Coronary artery (tissue), 2 donors: ENCODE measurements at regions not wholly inside any gene's neighbourhood (a gene's known extent, or its start where the extent isn't known, plus 50 kb on each side); places are given as distances from the start of the nearest gene placed in this dataset.
"Not testable (repeated sequence)": the region's sequence is repeated elsewhere in the genome, so short reads cannot be mapped to it uniquely, and the experiment has no call there.

Experiments
- DNase-seq: peaks from one replicate; pipeline ENCODE4 v3.0.0-alpha.2; 2017; ENCODE audit warnings: low spot score
- H3K27ac ChIP-seq, 2 donors: fragments of 200-600 bp; sonication (generic); one replicate each; pipeline ENCODE4 v1.5.1; 2016 to 2019
- H3K4me3 ChIP-seq: fragments of 200-600 bp; sonication (generic); 2 replicates; pipeline ENCODE4 v1.5.1; 2016; ENCODE audit warnings: mild to moderate bottlenecking, moderate library complexity
- TF ChIP-seq, protein P1 (sequence below): fragments of 200-600 bp; sonication (generic); IDR thresholded peaks from one replicate; pipeline ENCODE4 v1.5.1; 2019; ENCODE audit warnings: antibody characterized with exemption

DNA sequence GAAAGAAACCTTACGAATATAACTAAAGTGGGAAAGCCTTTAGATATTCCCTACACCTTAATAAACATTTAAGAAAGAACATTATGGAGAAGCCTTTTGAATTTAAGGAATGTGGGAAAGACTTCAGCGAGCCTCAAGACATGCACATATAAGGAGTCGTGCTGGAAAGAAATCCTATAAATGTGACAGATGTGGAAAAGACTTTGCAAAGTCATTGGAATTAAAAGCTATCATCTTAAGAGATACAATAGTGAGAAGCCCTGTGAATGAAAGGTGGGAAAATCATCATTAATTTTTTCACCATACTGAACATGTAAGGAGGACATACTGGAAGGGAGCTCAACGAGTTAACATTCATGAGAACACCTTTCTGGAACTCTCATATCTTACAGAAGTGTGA, 650.5 kb upstream of the DEFB115 start:
- no peak overlapping the region for H3K27ac ChIP-seq
- TF ChIP-seq, protein P1, sequence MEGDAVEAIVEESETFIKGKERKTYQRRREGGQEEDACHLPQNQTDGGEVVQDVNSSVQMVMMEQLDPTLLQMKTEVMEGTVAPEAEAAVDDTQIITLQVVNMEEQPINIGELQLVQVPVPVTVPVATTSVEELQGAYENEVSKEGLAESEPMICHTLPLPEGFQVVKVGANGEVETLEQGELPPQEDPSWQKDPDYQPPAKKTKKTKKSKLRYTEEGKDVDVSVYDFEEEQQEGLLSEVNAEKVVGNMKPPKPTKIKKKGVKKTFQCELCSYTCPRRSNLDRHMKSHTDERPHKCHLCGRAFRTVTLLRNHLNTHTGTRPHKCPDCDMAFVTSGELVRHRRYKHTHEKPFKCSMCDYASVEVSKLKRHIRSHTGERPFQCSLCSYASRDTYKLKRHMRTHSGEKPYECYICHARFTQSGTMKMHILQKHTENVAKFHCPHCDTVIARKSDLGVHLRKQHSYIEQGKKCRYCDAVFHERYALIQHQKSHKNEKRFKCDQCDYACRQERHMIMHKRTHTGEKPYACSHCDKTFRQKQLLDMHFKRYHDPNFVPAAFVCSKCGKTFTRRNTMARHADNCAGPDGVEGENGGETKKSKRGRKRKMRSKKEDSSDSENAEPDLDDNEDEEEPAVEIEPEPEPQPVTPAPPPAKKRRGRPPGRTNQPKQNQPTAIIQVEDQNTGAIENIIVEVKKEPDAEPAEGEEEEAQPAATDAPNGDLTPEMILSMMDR = no peak
- DNase-seq = no peak
- no peak overlapping the region for H3K4me3 ChIP-seq

DNA sequence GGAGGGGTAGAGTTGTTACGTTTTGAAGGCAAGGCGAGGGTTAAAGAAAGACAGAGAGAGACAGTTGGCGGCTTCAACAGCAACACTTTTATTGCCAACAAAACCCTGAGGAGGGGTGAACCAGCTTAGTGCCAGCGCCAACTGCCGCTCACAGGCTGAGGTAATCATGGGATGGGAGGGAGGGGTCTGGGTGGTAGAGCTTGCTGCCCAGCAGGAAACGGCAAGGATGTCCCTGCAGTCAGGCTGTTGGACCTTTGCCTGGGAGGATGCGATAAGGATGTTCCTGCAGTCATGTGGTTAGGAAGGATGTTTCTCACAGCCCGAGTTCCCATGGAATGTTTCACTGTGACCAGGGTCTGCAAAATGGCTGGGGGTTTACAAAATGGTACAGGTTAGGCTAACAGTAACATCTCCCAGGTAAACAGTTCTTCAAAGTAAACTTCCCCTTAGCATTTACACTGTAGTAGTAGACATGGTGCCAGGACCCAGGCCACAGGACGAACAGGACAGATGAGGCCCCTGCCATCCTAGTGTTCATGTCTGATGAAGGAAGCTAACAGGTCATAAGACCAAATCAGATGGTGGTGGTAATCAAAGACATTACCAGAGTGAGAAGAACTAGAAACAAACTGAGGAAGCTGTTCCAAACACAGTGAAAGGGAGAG, 647.3 kb upstream of the DEFB115 start:
- Histone ChIP-seq H3K27ac (no peak overlapping the region), H3K4me3 (no peak overlapping the region)
- TF ChIP-seq, protein P1 = no peak
- DNase-seq = no peak

DNA sequence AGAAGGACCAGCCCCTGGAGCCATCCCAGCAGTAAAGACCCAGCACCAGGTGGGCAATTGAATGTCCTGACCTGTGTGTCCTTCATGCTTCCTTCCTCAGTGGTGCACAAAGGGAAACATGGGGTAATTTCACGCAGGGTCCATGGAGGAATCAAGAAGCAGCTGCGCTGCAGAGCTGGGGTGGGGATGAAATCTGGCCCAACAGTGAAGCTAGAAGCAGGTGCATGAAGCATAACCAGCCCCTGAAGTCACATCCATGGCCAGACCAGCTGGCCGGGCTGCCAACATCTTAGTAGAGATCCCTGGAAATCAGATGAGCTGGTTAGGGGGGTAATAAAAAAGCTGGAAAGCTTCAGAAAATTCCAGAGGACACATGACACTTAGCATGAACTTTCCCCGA, 646.7 kb upstream of the DEFB115 start:
- TF ChIP-seq, protein P1 = no peak
- DNase-seq = no peak
- no peak overlapping the region for H3K27ac ChIP-seq
- H3K4me3 ChIP-seq = no peak overlapping the region

DNA sequence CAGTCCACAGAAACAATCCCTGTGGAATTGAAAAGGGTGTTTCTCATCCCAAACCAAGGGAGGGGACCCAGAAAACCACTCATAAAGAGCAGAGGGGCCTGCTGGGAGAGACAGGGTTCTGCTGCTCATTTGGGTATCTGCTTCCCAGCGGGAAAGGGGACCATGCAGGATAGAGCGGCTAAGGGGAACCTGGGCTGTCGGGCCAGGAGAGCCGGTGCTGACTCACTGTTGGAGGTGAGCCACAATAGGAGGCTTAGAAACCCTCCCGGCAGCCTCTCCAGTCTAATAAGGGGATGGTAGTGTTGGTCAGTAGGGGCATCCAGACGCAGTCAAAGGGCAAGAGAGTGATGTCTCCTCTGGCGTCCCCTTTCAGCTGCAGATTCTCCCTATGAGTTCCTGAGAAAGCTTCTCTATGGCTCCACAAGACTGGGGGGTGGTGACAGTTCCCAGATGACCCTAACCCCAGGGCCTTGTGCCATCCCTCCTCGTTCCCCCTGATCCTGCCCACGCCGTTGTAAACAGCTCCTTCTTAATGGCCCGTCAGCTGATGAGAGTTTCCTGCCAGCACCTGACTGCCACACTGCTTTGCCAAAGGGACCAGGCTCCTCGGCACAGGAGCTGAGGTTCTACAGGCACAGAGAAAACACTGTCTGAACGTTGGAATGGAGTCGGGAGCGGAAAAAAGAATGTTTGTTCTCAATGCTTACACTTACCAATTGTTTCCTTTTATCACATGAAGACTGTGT, 646.1 kb upstream of the DEFB115 start:
- Histone ChIP-seq H3K4me3 (no peak overlapping the region), H3K27ac (no peak overlapping the region)
- no peak for DNase-seq
- TF ChIP-seq, protein P1 = no peak

DNA sequence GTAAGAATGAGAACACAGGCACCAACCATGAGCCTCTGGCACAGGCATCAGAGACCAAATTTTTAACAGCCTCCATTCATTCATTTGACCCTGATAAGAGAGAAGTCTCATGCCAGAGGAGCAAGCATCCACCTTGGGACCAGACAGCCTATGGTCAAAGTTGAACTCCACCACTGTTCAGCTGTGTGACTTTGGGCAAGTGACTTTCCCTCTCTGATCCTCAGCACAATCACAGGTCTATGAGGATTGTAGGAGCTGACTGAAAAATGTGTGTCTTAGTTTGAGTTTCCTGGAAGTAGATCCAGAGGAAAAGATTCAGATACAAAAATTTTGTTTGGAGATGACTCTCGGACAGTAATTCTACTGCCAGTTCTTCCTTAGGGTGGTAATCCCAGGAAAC, 645.1 kb upstream of the DEFB115 start:
- TF ChIP-seq, protein P1 = no peak
- H3K4me3 ChIP-seq = no peak overlapping the region
- DNase-seq = no peak
- H3K27ac ChIP-seq = no peak overlapping the region

DNA sequence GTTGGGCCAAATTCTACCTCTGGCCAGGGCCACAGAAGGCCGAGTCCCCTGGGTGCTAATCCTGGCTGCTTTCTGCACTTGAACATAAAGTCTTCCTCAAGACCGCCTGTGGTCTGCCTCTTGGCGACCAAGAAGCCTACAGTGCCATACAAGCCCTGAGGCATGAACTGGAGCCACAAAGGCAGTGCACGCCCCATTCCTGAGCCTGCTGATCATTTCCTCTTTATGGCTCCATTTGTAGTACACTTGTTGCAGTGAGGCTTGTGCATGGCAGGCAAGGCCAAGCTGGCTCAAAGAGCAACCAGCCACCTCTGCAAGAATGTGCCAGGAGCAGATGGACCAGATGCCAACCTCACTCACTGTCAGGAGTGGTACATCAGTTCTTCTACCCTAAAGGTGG, 636.1 kb upstream of the DEFB115 start:
- not testable (repeated sequence) for DNase-seq, H3K4me3 ChIP-seq, H3K27ac ChIP-seq

DNA sequence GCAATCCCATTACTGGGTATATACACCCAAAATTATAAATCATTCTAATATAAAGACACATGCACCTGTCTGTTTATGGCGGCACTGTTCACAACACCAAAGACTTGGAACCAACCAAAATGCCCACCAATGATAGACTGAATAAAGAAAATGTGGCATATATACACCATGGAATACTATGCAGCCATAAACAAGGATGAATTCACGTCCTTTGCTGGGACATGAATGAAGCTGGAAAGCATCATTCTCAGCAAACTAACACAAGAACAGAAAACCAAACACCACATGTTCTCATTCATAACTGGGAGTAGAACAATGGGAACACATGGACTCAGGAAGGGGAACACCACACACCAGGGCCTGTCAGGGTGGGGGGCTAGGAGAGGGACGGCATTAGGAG, 633.2 kb upstream of the DEFB115 start:
- not testable (repeated sequence) for H3K27ac ChIP-seq, H3K4me3 ChIP-seq, DNase-seq

DNA sequence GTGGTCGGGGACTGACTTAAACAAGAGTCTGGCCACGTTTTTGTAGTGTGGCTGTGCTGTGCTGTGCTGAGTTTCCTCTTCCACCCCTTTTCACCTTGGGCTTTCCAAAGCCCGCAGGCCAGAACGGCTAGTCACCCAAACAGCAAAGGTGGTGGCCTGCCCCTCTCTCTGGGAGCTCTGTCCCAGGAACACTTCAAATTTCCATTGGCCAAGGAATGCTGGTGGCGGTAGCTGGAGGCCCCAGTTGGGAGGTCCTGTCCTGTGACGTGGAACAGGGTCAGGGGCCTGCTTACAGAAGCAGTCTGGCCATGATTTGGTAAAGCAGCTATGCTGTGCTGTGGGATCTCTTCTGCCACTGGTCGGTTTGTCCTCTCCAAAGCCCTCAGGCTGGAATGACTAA, 628.1 kb upstream of the DEFB115 start:
- DNase-seq, H3K4me3 ChIP-seq, H3K27ac ChIP-seq: not testable (repeated sequence)
